ENCODE measurements at regions not wholly inside any gene's neighbourhood (a gene's known extent, or its start where the extent isn't known, plus 50 kb on each side); places are given as distances from the start of the nearest gene placed in this dataset.
"Not testable (repeated sequence)": the region's sequence is repeated elsewhere in the genome, so short reads cannot be mapped to it uniquely, and the experiment has no call there.

- TF ChIP-seq CTCF (IDR thresholded peaks at IDR 0.05); EZH2 (IDR thresholded peaks at IDR 0.05; ENCODE audit: borderline replicate concordance, insufficient read depth, low read depth, low read length, poor library complexity, severe bottlenecking): not testable (repeated sequence)
Measured at GRCh38 chr1:609161-609560, 77.3 kb downstream of the OR4F16 start.

All from B cell (primary cell).